HG03342 (cell line): ENCODE measurements at regions not wholly inside any gene's neighbourhood (a gene's known extent, or its start where the extent isn't known, plus 50 kb on each side); places are given as distances from the start of the nearest gene placed in this dataset.

ENCODE experiments used
- ATAC-seq: cut with Tn5 transposase; IDR thresholded peaks from one replicate; pipeline ENCODE4 v1.9.1; 2021; ENCODE audit warnings: mild to moderate bottlenecking, moderate library complexity; ENCODE audit not compliant: unreplicated experiment

DNA sequence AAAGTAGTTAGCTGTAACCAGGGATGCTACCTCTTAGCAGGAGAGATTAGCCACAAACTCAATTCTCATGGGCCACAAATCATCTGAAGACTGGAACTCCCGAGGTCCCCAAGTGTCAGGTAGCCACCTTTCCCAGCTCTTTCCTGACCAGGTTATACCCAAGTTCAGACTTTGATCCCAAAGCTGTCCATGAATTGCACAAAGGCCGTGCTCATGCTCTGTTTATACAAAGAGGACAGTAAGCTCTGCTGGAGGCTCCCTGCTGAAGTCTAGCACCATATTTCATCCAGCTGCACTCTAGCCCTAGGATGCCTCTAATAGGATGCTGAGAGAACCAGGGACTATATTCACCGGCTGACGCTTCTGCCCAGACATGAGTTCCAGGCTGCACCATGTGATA lies 271.0 kb upstream of the ADAMTSL1 start:
- ATAC-seq = no peak

DNA sequence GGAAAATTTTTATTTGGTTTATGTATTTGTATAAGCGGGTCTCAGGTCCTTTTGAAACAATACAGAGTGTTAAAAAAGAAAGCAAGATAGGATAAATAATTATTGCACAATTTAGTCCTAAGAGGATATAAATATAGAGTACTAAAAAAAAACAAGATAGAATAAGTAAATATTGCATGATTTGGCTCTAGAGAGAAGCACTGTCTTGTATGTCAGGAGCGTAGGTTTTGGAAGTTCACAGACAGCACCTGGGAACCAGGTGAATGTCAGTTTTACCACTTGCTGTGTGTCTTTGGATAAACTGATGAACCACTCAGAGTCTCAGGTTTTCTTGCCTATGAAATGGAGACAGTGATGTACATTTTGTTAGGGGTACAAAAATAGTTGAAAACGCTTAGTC lies 266.2 kb upstream of the ADAMTSL1 start:
- no peak for ATAC-seq

DNA sequence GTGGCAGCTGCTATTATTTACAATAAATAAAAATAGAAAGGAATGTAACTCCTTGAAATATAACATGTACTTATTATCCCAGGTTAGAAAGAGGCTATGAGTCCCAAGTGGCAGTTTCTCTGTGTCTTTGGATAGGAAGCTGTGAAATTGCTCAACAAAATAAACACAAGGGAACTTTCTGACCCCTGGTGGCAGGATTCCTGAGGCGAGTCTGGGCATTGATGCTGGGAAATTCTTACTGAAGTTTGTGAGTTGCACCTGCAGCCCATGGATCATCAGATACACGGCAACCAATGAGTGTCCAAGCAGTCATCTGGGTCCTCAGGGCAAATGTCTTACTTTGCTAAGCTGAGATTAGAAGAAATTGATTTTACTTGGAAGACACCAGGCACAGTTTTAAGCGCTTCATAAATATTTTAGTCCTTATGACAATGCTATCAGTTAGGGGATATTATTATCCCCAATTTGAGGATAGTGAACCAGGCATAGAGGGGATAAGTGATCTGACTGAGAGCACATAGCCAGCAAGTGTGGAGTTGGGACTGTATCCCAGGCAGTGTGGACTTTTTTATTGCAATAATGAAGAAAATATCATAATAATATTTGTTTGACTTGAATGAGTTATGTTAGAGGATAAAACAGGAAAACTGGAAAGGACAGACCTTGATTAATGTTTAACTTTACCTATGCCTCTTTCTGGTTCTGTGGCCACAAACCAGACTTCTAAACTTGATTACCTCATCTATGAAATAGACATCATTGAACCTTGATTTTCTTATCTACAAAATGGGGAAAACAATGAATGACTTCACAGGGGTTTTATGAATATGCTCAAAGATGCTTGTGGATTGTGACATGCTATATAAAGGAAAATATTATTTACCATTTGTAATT lies 265.5 kb upstream of the ADAMTSL1 start:
- no peak for ATAC-seq

GRCh38 chr9:18215626-18216025 lies 258.3 kb upstream of the ADAMTSL1 start:
- ATAC-seq = no peak

DNA sequence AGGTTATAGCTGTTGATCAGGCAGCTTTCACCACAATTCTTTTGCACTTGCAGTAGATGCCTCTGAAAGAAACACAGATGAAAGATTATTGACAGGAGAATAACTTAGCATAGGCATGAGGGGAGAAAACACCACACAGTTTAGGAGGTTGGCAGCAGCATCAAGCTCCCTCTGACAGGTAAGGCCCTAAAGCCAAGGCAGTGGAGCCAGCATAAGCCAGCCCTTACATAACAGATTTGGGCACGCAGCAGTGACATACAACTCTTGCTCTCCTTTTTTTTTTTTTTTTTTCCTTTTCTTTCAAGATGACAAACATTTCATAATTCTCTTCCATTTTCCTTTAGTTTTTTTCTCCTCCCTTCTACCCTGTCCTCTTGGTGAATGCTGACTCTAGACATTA lies 257.6 kb upstream of the ADAMTSL1 start:
- no peak for ATAC-seq

GRCh38 chr9:18228101-18228500 lies 245.9 kb upstream of the ADAMTSL1 start:
- ATAC-seq = no peak

- ATAC-seq = no peak
These were observed 243.8 kb upstream of the ADAMTSL1 start for GRCh38 chr9:18229992-18230676.

DNA sequence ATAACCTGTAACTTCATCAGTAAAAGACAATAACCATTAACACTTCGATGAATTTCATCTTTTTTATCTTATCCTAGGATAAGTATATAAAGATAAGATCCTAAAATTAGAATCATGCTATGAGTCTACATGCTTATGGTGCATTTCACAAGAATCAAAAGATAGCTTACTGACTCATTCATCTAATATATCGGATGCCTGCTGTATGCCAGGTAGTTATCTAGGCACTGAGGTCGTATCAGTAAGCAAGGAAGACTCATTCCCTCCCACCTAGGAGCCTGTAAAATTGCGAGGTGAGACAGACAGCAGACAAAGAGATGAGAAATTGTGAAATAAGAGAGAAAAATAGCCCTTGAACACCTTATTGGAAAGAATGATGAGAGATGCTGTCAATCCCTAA lies 240.6 kb upstream of the ADAMTSL1 start:
- ATAC-seq = no peak

DNA sequence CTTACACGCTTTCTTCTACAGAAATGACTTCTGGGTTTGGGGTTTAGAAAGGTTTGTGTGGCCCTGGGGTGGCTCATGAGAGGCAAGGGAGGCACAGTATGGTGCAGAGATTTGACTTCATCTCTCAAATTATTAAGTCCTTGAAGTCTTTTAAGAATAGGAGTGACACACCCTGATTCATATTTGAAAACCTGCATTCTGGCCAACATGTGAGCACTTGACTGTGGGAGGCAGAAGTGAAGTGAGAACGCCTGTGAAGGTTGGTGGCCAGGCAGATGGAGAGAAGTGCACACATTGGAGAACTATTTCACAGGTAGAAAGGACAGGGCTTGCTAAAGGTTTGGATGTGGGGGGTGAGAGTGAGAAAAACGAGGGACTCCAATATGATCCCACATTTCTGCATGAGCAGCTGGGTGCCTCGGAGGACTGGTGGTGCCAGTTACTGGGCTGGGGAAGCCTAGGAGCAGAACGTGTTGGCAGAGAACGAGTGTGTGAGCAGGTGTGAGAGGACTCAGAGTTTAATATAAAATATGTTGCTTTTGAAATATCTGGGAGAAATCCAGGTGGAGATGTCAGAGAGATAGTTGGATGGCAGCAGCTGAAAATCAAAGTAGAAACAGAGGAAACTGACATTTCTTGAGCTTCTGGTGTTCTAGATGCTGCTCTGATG lies 240.0 kb upstream of the ADAMTSL1 start:
- ATAC-seq = no peak

DNA sequence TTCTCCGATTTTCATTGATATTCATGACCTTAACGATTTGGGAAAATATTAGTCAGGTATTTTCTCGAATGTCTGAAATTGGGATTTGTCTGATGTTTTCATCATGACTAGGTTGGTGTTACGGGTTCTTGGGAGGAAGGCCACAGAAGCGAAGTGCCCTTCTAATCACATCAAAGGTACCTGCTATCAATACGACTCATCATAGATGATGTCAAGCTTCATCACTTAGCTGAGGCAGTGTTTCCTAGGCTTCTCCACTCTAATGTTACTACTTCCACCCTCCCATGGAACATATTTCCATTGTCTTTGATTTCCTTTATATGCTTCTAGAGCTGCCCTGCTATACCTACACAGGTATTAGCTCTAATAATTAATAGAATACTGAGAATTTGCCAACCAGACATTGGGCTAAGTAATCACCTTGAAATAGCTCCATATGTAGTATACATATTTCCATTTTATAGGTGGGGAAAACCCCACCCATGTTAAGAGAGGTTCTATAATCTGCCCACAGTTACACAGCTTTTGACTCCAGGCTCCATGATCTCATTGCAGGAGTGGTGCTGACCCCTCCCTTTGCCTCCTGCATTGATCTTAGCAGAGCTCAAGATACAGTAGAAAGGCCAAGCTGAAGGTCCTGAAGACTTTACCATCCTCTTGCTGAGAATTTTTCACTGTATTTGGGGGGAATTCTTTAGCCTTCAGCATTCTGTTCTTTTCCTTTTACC lies 238.6 kb upstream of the ADAMTSL1 start:
- ATAC-seq = no peak

- ATAC-seq = no peak
These were observed 237.6 kb upstream of the ADAMTSL1 start for GRCh38 chr9:18236336-18236735.

GRCh38 chr9:18237776-18238175 lies 236.2 kb upstream of the ADAMTSL1 start:
- no peak for ATAC-seq

DNA sequence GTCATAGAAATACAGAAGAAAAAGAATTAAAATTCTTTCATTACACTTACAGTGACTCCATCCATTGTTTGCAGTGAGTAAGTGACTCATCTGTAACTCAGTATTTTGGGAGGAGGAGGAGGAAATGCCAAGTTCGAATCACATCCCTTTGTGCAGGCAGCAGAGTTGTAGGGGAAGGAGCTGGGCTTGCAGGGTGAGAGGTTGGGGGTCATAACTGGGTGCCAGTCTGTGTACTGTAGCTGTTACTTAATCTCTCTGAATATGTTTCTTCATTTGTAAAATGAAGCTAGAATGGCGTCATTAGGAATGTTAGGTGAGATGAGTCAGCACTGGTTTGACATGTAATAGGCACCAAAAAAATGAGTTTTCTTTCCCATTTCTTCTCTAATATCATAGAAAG lies 235.7 kb upstream of the ADAMTSL1 start:
- ATAC-seq = no peak

GRCh38 chr9:18238752-18239447 lies 235.1 kb upstream of the ADAMTSL1 start:
- no peak for ATAC-seq

DNA sequence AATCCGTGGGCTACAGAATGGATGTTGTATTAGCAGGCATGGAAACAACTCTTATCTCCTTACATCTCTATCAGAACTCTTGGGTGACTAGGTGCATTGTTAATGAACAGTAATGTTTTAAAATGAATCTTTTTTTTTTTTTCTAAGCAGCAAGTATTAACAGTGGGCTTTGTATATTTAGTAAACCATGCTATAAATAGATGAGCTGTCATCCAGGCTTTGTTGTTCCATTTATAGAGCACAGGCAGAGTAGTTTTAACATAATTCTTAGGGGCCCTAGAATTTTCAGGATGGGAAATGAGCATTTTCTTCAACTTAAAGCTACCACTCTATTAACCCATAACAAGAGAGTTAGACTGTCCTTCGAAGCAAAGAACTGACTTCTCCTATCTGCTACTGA lies 233.7 kb upstream of the ADAMTSL1 start:
- no peak for ATAC-seq

DNA sequence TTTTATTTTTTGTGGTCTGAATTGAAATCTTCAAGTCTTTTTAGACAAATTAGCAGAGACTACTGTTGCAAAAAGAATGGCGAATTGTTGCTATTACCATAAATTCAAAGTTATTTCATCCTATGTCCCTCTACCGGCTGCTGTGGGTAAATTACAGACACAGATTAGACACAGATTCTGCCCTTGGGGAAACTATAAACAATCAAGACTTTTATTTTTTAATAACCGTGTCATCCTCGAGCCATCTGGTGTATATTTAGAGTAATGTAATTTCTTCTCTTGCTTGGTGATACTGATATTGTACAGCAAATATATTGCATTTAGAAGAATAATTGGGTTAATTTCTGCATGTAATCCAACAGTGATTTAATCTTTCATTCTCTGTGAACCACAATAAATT lies 228.0 kb upstream of the ADAMTSL1 start:
- ATAC-seq = no peak

- no peak for ATAC-seq
These were observed 223.9 kb upstream of the ADAMTSL1 start for GRCh38 chr9:18250053-18250452.

GRCh38 chr9:18253950-18254349 lies 220.0 kb upstream of the ADAMTSL1 start:
- ATAC-seq = no peak

- peak; percentile 88 for ATAC-seq
These were observed 218.8 kb upstream of the ADAMTSL1 start for GRCh38 chr9:18255158-18255629.

- no peak for ATAC-seq
These were observed 218.2 kb upstream of the ADAMTSL1 start for GRCh38 chr9:18255747-18256146.
